ENCODE measurements at regions not wholly inside any gene's neighbourhood (a gene's known extent, or its start where the extent isn't known, plus 50 kb on each side); places are given as distances from the start of the nearest gene placed in this dataset.

GRCh38 chr1:4086921-4087320 lies 186.8 kb upstream of the C1orf174 start:
- TF ChIP-seq CTCF (IDR thresholded peaks at IDR 0.05) (no peak), POLR2A (IDR thresholded peaks at IDR 0.05) (no peak)
